ENCODE measurements at regions not wholly inside any gene's neighbourhood (a gene's known extent, or its start where the extent isn't known, plus 50 kb on each side); places are given as distances from the start of the nearest gene placed in this dataset.

GRCh38 chr2:12955864-12956263, 239.1 kb downstream of the TRIB2 start:
- Histone ChIP-seq H3K4ac (ENCODE audit: low read depth, low read length) (no peak overlapping the region), H2AK5ac (ENCODE audit: insufficient read length, low read length) (no peak overlapping the region), H2BK12ac (ENCODE audit: insufficient read length, low read depth, low read length) (no peak overlapping the region), H2BK15ac (ENCODE audit: low read depth, low read length) (no peak overlapping the region), H3K18ac (ENCODE audit: insufficient read length, low read depth, low read length) (no peak overlapping the region), H2BK20ac (ENCODE audit: low read depth, low read length, poor library complexity, severe bottlenecking) (no peak overlapping the region), H3K4me2 (ENCODE audit: insufficient read depth, insufficient read length, low read length) (no peak overlapping the region), H3K9me3 (ENCODE audit: control insufficient read depth, low read depth, low read length) (no peaks in the 10 kb centered on the region), H3K79me2 (ENCODE audit: insufficient read depth, low read length) (no peaks in the 10 kb centered on the region), H2AFZ (ENCODE audit: low read length) (no peak overlapping the region), H3K56ac (ENCODE audit: insufficient read length, low read depth, low read length) (no peak overlapping the region), H4K20me1 (ENCODE audit: control insufficient read depth, insufficient read depth, insufficient read length) (no peaks in the 10 kb centered on the region), H4K5ac (ENCODE audit: insufficient read length, low read depth, low read length) (no peak overlapping the region), H3K23ac (ENCODE audit: insufficient read length, low read depth, low read length) (no peak overlapping the region), H4K91ac (ENCODE audit: insufficient read length, low read depth, low read length) (no peak overlapping the region), H3K79me1 (ENCODE audit: insufficient read depth, low read depth, low read length, poor library complexity, severe bottlenecking) (no peaks in the 10 kb centered on the region), H3K9ac (ENCODE audit: extremely low read depth, insufficient read length, low read length) (no peak overlapping the region), H4K8ac (replicated peaks; ENCODE audit: insufficient read length, low read depth, low read length) (no peak overlapping the region), H2BK5ac (ENCODE audit: insufficient read length, low read length) (no peak overlapping the region), H3K27ac (ENCODE audit: insufficient read length, low read depth, low read length) (no peak overlapping the region), H2BK120ac (ENCODE audit: low read depth, low read length, poor library complexity, severe bottlenecking) (no peak overlapping the region), H3K4me1 (ENCODE audit: insufficient read depth, low read length) (no peaks in the 10 kb centered on the region), H3K23me2 (ENCODE audit: insufficient read length, low read depth, low read length, poor library complexity, severe bottlenecking) (no peaks in the 10 kb centered on the region), H3K14ac (ENCODE audit: insufficient read depth, low read length) (no peak overlapping the region), H3T11ph (ENCODE audit: low read length) (no peak overlapping the region), H3K27me3 (ENCODE audit: insufficient read depth, low read length) (no peaks in the 10 kb centered on the region)
- Mint-ChIP-seq H3K27me3 (ENCODE audit: low read depth) (no peaks in the 10 kb centered on the region), H3K4me1 (peaks cover 4 to 8% of the 10 kb centered on the region in 2 experiments; a peak in 3 of 4 replicates), H3K4me3 (no peak overlapping the region), H3K36me3 (ENCODE audit: insufficient read depth in 1 of 3, low read depth in 3 of 3) (no peaks in the 10 kb centered on the region), H3K9me3 (no peaks in the 10 kb centered on the region; a peak in 1 of 5 replicates), H3K27ac (no peak overlapping the region)
- DNase-seq, result no peak
- TF ChIP-seq CTCF (conservative IDR thresholded peaks at IDR 0.05), result no peak
- WGBS (ENCODE audit: extremely low coverage, insufficient read length, low lambda C conversion rate), result no CpG with 5 or more reads among the region's 3 CpGs
